NCI-H2107 treated with DMSO at 0.1 percent for 48 hours (cell line): ENCODE measurements at regions not wholly inside any gene's neighbourhood (a gene's known extent, or its start where the extent isn't known, plus 50 kb on each side); places are given as distances from the start of the nearest gene placed in this dataset.
A peak's percentile ranks its signal among the peaks of the same experiment; 100 is the strongest.
"Not testable (repeated sequence)": the region's sequence is repeated elsewhere in the genome, so short reads cannot be mapped to it uniquely, and the experiment has no call there.

Source experiments
- DNase-seq: peaks from one replicate; lab custom pipeline; 2025; ENCODE audit not compliant: unreplicated experiment; lab: John Stamatoyannopoulos, UW

- DNase-seq, result no peak
Measured at GRCh38 chr7:47191316-47191715, 390.6 kb downstream of the TNS3 start.

GRCh38 chr7:47190462-47190861 lies 391.4 kb downstream of the TNS3 start:
- DNase-seq, result no peak

GRCh38 chr7:47188653-47189315 lies 393.1 kb downstream of the TNS3 start:
- DNase-seq, result no peak

- no peak for DNase-seq
Measured at GRCh38 chr7:47188136-47188535, 393.8 kb downstream of the TNS3 start.

- no peak for DNase-seq
Measured at GRCh38 chr7:47186316-47186715, 395.6 kb downstream of the TNS3 start.

GRCh38 chr7:47185839-47186238 lies 396.1 kb downstream of the TNS3 start:
- no peak for DNase-seq

GRCh38 chr7:47185170-47185569 lies 396.7 kb downstream of the TNS3 start:
- no peak for DNase-seq

GRCh38 chr7:47183862-47184590 lies 397.9 kb downstream of the TNS3 start:
- no peak for DNase-seq

GRCh38 chr7:47181746-47182361 lies 400.1 kb downstream of the TNS3 start:
- no peak for DNase-seq

GRCh38 chr7:47180516-47180826 lies 401.4 kb downstream of the TNS3 start:
- no peak for DNase-seq

GRCh38 chr7:47179812-47180515 lies 401.9 kb downstream of the TNS3 start:
- DNase-seq, result peak; percentile 13

GRCh38 chr7:47172602-47173539 lies 409.0 kb downstream of the TNS3 start:
- not testable (repeated sequence) for DNase-seq

GRCh38 chr7:47170516-47170915 lies 411.4 kb downstream of the TNS3 start:
- no peak for DNase-seq

GRCh38 chr7:47154791-47155190 lies 427.1 kb downstream of the TNS3 start:
- DNase-seq, result no peak

- no peak for DNase-seq
Measured at GRCh38 chr7:47153576-47153975, 428.3 kb downstream of the TNS3 start.

- peak; percentile 15 for DNase-seq
Measured at GRCh38 chr7:47153058-47153457, 428.9 kb downstream of the TNS3 start.

GRCh38 chr7:47152307-47152706 lies 429.6 kb downstream of the TNS3 start:
- DNase-seq, result no peak

GRCh38 chr7:47150497-47151260 lies 431.2 kb downstream of the TNS3 start:
- DNase-seq, result no peak

GRCh38 chr7:47149971-47150370 lies 431.9 kb downstream of the TNS3 start:
- no peak for DNase-seq
